Fibroblast of pulmonary artery (primary cell): ENCODE measurements at regions not wholly inside any gene's neighbourhood (a gene's known extent, or its start where the extent isn't known, plus 50 kb on each side); places are given as distances from the start of the nearest gene placed in this dataset.

Source experiments
- DNase-seq: peaks from one replicate; pipeline ENCODE4 v3.0.0-alpha.2; 2010; ENCODE audit warnings: low read depth
- H3K4me3 ChIP-seq: replicated peaks from 2 replicates; pipeline ENCODE4 v1.5.1; 2011; ENCODE audit warnings: low read depth, mild to moderate bottlenecking, control low read depth, low read length, moderate library complexity
- CTCF ChIP-seq: IDR thresholded peaks from 2 replicates; pipeline ENCODE4 v1.5.1; 2011; ENCODE audit warnings: mild to moderate bottlenecking, control low read depth, low read length, inconsistent platforms; ENCODE audit errors: missing control alignments

DNA sequence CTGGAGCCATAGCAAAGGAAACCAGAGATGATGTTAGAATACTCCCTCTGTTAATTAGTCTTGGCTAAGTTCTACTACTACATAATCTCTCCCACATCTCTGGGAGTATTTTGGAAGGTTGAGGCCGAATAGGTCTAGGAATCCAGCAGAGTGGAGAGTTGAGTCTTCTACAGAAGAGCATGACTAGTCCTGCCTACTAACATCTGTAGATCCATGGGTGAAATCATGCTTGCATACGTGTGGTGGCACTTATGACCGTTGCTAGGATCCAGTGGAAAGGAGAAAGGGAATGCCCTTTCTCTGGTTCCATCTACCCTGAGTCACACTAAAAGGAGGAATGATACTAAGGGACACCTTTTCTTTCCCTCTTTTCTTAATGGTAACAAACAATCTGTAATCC lies 425.4 kb downstream of the KDM5D start:
- DNase-seq: no peak
- no peak overlapping the region for H3K4me3 ChIP-seq
- TF ChIP-seq CTCF: no peak

DNA sequence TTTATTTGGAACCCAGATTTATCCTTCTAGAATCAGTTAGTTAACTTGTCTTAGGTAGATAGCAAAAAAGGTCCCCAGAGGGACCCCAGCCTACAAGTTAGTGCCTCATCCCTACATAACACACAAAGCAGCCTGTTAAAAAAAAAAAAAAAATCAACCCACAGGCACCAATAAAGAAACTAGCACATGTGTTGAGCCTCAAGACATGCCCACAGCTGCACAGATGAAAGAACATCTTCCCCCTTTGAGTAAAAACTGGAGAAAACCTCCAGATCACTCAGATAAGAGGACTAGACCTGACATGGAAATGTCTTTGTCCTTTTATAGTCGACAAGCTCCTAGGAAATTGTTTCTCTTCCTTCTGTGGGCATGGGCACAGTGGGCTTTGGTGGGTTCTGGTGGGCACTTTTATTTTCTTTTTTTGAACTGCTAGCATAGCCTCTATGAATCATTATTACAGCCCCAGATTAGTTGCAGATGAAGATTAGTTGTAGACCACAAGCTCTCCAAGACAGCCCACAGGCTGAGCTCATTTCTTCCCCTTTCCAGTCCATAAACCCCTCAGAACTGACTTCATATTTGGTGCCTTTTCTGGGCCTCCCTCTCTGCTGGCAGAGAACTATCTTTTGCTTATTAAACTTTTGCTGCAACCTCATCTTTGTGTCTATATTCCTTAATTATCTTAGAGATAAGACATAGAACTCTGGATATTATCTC lies 427.1 kb downstream of the KDM5D start:
- no peak overlapping the region for H3K4me3 ChIP-seq
- no peak for TF ChIP-seq CTCF
- no peak for DNase-seq

- DNase-seq: no peak
Measured at GRCh38 chrY:19307627-19308026, 436.9 kb downstream of the KDM5D start.

GRCh38 chrY:19303136-19303535 lies 441.4 kb downstream of the KDM5D start:
- no peak for TF ChIP-seq CTCF
- H3K4me3 ChIP-seq: no peak overlapping the region
- no peak for DNase-seq

More at GRCh38 chrY:19307627-19308026, 436.9 kb downstream of the KDM5D start:
- no peak overlapping the region for H3K4me3 ChIP-seq
- no peak for TF ChIP-seq CTCF

DNA sequence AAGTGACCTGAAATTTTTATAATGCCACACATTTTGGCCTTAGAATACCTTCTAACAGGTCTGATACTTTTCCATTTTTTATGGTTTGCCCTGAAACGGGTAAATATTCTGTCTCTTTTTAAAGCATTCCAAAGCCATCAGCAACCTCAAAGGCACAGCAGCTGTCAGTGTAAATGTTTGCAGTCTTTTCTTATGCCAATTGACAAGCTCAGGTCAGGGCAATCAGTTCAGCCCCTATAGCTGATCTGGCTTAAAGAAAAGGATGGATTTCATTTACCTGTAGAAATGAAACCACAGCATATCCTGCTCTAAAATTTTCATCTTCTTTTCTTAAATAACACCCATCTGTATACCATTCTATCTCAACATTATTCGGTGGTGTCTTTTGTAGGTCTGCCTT lies 453.6 kb downstream of the KDM5D start:
- TF ChIP-seq CTCF: no peak
- DNase-seq: no peak
- no peak overlapping the region for H3K4me3 ChIP-seq

DNA sequence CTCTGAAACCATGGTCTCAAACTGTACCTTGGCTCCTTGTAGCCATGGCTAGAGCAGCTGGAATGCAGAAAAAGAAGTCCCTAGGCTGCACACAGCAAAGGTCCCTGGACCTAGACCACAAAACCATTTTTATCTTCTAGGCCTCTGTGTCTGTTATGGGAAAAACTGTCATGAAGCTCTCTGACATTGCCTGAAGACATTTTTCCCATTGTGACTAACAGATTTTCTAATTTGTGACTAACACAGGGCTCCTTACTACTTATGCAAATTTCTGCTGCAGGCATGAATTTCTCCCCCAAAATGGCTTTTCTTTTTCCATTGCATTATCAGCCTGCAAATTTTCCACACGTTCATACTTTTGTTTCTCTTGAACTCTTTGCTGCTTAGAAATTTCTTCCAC lies 470.4 kb downstream of the KDM5D start:
- no peak for TF ChIP-seq CTCF
- H3K4me3 ChIP-seq: no peak overlapping the region
- DNase-seq: no peak

GRCh38 chrY:19268331-19268730 lies 476.2 kb downstream of the KDM5D start:
- H3K4me3 ChIP-seq: no peak overlapping the region
- no peak for TF ChIP-seq CTCF
- no peak for DNase-seq
